ENCODE measurements at regions not wholly inside any gene's neighbourhood (a gene's known extent, or its start where the extent isn't known, plus 50 kb on each side); places are given as distances from the start of the nearest gene placed in this dataset.
"Not testable (repeated sequence)": the region's sequence is repeated elsewhere in the genome, so short reads cannot be mapped to it uniquely, and the experiment has no call there.

DNA sequence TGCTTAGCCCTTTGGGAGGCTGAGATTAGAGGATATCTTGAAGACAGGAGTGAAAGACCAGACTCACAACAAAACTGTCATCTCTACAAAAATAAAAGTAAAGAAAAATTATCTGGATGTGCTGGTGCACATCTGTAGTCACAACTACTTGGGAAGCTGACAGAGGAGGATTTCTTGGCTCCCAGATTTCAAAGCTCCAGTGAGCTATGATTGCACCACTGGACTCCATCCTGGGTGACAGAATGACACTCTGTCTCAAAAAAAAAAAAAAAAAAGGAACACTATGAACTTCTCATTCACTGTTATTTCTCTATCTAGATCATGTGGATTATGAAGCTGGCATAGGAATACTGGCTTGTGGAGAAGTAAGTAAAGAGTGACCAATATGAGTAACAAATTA is 1400.0 kb downstream of the CDY2B start:
- DNase-seq = no peak

DNA sequence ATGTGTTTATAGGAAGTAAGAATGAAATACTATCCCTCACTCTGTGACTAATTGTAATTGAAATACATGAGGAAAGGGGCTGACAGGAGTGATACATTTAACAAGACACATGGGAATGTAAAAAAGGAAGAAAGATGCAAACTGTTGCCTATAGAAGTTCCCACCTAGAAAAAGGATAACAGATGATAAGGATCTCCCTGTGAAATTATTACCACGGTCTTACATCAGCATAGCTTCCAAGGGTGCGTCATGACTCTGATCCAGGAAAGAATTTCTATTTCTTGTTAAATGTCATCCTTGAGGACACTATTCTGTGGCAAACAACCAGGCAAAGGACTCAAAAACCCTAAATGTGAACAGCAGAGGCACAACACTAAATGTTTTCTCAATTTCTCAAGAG is 1406.0 kb downstream of the CDY2B start:
- DNase-seq = no peak

GRCh38 chrY:16454799-16455198 is 1425.2 kb downstream of the CDY2B start:
- no peak for DNase-seq

DNA sequence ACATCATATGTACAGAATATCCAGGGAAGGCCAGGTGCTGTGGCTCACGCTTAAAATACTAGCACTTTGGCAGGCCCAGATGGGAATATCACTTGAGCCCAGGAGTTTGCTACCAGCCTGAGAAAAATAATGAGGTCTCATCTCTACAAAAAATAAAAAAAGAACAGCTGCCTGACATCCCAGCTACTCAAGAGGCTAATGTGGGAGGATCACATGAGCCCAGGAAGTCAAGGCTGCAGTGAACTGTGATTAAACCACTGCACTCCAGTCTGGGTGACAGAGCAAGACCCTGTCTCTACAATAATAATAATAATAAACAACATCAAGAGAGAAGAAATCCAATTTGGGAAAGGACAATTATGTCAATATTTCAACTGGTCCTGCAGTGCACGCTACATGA is 1433.9 kb downstream of the CDY2B start:
- DNase-seq = no peak

DNA sequence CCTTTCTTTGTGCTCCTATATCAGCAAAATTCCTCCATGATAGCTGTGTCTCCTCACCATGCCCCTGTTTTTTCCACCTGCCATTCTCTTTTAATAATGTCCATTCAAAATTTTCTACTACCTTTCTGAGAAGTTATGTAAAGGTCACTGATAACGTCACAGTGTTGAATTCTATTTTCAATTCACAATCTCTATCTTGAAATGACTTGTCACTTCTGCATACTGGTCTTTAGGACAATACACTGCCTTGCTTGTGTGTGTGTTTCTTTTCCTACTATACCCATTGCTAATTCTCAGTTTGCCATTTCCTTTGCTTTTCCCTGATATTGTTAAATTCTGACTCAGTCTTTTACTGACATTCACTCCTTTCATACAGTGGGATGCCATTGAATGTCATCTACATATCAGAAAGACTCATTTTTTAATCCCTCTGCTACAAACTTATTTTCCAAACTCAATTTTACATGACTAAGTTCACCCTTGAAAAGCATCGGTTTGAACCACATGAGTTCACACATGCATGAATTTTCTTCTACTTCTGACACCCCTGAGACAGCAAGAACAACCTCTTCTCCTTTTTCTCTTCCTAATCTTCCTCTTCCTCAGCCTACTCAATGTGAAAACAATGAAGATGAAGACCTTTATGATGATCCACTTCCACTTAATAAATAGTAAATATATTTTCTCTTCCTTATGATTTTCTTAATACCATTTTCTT is 1470.7 kb downstream of the CDY2B start:
- DNase-seq = not testable (repeated sequence)

- DNase-seq = not testable (repeated sequence)
These were observed 1500.6 kb downstream of the CDY2B start for GRCh38 chrY:16379458-16379857.

GRCh38 chrY:16341592-16341991 is 1538.4 kb downstream of the CDY2B start:
- DNase-seq = not testable (repeated sequence)

GRCh38 chrY:16330032-16330758 is 1549.8 kb downstream of the CDY2B start:
- not testable (repeated sequence) for DNase-seq

GRCh38 chrY:16329135-16329820 is 1550.7 kb downstream of the CDY2B start:
- DNase-seq = not testable (repeated sequence)
